SU-DHL-6 (cell line): ENCODE measurements at regions not wholly inside any gene's neighbourhood (a gene's known extent, or its start where the extent isn't known, plus 50 kb on each side); places are given as distances from the start of the nearest gene placed in this dataset.

Experiments used
- H2AFZ ChIP-seq: fragments of 200-600 bp; sonication (generic); 2 replicates; pipeline ENCODE4 v1.6.1; 2014; ENCODE audit warnings: low read depth, mild to moderate bottlenecking, moderate library complexity, mixed read lengths, antibody characterized with exemption, low read length; ENCODE audit not compliant: severe bottlenecking
- H3F3A ChIP-seq: fragments of 200-600 bp; shearing (Covaris generic); 2 replicates; pipeline ENCODE4 v1.6.0; 2016; ENCODE audit warnings: antibody characterized with exemption, mild to moderate bottlenecking; ENCODE audit not compliant: insufficient read depth
- H3K27ac ChIP-seq: fragments of 200-600 bp; sonication (generic); 2 replicates; pipeline ENCODE4 v1.5.1; 2016; ENCODE audit warnings: low read depth, mild to moderate bottlenecking, low read length, moderate library complexity, mixed read lengths
- H3K27me3 ChIP-seq: fragments of 200-600 bp; sonication (generic), shearing (Covaris generic); 2 replicates; pipeline ENCODE4 v1.6.0; 2014; ENCODE audit warnings: mild to moderate bottlenecking, low read length
- H3K36me3 ChIP-seq: fragments of 200-600 bp; sonication (generic); 2 replicates; pipeline ENCODE4 v1.6.1; 2014; ENCODE audit warnings: mild to moderate bottlenecking, low read length, mixed read lengths
- H3K4me2 ChIP-seq: fragments of 300-600, 200-600 bp; shearing (Covaris generic), sonication (generic); 2 replicates; pipeline ENCODE4 v1.6.0; 2014; ENCODE audit warnings: low read length, low read depth, mild to moderate bottlenecking; ENCODE audit not compliant: poor library complexity, severe bottlenecking
- H3K4me3 ChIP-seq: fragments of 200-600 bp; sonication (generic); 2 replicates; pipeline ENCODE4 v1.5.1; 2014; ENCODE audit warnings: antibody characterized with exemption, low read length, mild to moderate bottlenecking, mixed read lengths; ENCODE audit not compliant: insufficient read depth, poor library complexity, severe bottlenecking
- H3K79me2 ChIP-seq: fragments of 200-600 bp; sonication (generic); 2 replicates; pipeline ENCODE4 v1.6.1; 2014; ENCODE audit warnings: mild to moderate bottlenecking, low read length, moderate library complexity; ENCODE audit not compliant: insufficient read depth
- H3K9ac ChIP-seq: fragments of 200-600 bp; sonication (generic); 2 replicates; pipeline ENCODE4 v1.7.0; 2014; ENCODE audit warnings: mild to moderate bottlenecking, low read length
- H3K9me2 ChIP-seq: fragments of 200-600 bp; sonication (generic); replicated peaks from 2 replicates; pipeline ENCODE4 v1.6.1; 2014; ENCODE audit warnings: low read length; ENCODE audit not compliant: insufficient read depth
- H3K9me3 ChIP-seq: fragments of 200-600 bp; sonication (generic); 2 replicates; pipeline ENCODE4 v1.6.1; 2014; ENCODE audit warnings: low read length, mixed read lengths; ENCODE audit not compliant: insufficient read depth
- H4K20me1 ChIP-seq: fragments of 200-600 bp; sonication (generic); 2 replicates; pipeline ENCODE4 v1.6.1; 2014; ENCODE audit warnings: low read depth, mild to moderate bottlenecking, antibody characterized with exemption, low read length, moderate library complexity, mixed read lengths
- EZH2phosphoT487 ChIP-seq: fragments of 200-600 bp; sonication (generic), shearing (Covaris generic); conservative IDR thresholded peaks from 2 replicates; pipeline ENCODE4 v1.6.1; 2018; ENCODE audit warnings: mild to moderate bottlenecking, antibody characterized with exemption, low read length, moderate library complexity, mixed read lengths
- TF ChIP-seq, protein P1 (sequence below): fragments of 200-600 bp; sonication (generic); IDR thresholded peaks from one replicate; pipeline ENCODE4 v1.5.1; 2017; ENCODE audit warnings: antibody characterized with exemption, mild to moderate bottlenecking, low read length, moderate library complexity; ENCODE audit not compliant: insufficient read depth, poor library complexity, severe bottlenecking

DNA sequence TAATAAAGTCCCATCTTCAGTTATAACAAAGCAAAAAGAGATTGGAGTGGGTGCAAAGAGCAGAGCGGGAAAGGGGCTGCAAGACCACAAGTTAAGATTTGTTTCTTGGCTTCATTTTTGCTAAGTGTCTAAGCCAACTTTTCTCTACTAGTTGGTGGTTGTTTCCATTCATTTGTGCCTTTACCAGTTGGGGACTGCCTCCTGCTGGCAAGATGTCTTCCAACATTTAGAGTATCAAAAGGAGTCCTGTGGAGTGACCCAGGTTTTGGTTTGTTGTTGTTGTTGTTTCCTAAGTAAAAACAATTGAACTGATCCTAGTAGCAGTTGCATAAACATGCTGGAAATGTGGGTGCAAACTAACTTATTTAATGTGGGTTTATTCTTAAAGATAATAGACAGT is 121.1 kb downstream of the SPATA18 start:
- Histone ChIP-seq H3F3A (no peaks in the 10 kb centered on the region), H3K27me3 (no peaks in the 10 kb centered on the region), H3K79me2 (no peaks in the 10 kb centered on the region), H3K9ac (no peak overlapping the region), H3K9me2 (no peaks in the 10 kb centered on the region), H3K27ac (no peak overlapping the region), H2AFZ (no peak overlapping the region), H3K4me3 (no peak overlapping the region), H3K9me3 (no peaks in the 10 kb centered on the region), H3K36me3 (no peaks in the 10 kb centered on the region), H3K4me2 (no peak overlapping the region), H4K20me1 (no peaks in the 10 kb centered on the region)
- TF ChIP-seq, protein P1, sequence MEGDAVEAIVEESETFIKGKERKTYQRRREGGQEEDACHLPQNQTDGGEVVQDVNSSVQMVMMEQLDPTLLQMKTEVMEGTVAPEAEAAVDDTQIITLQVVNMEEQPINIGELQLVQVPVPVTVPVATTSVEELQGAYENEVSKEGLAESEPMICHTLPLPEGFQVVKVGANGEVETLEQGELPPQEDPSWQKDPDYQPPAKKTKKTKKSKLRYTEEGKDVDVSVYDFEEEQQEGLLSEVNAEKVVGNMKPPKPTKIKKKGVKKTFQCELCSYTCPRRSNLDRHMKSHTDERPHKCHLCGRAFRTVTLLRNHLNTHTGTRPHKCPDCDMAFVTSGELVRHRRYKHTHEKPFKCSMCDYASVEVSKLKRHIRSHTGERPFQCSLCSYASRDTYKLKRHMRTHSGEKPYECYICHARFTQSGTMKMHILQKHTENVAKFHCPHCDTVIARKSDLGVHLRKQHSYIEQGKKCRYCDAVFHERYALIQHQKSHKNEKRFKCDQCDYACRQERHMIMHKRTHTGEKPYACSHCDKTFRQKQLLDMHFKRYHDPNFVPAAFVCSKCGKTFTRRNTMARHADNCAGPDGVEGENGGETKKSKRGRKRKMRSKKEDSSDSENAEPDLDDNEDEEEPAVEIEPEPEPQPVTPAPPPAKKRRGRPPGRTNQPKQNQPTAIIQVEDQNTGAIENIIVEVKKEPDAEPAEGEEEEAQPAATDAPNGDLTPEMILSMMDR = no peak
- TF ChIP-seq EZH2phosphoT487 = no peak

DNA sequence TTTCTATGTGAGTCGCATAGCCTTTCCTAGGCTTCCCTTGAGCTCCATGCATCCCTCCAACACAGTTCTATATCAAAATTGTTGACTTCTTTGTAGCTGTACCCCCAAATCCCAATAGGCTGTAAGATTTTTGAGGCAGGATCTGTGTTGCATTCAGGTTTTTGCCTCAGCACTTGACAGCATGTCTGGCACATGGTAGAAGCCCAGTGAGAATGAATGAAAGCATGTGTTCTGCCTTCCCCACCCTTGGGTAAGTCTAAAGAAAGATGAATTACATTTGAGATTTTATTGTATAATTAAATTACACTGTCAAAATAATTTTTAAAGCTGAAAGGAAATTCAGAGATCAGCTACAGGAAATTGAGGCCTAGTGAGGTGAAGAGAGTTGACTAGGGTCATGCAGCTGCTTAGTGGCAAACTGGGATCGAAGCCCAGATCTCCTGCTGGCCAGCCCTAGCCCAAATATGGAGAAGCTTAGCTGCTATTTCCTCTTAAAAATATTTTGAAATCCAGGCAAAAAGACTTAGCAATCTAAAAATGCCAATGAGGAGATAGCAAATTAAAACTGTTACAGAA is 122.5 kb downstream of the SPATA18 start:
- Histone ChIP-seq H3F3A (no peaks in the 10 kb centered on the region), H3K4me2 (no peak overlapping the region), H2AFZ (no peak overlapping the region), H3K79me2 (no peaks in the 10 kb centered on the region), H3K27me3 (no peaks in the 10 kb centered on the region), H3K9ac (no peak overlapping the region), H3K4me3 (no peak overlapping the region), H3K9me3 (no peaks in the 10 kb centered on the region), H3K9me2 (no peaks in the 10 kb centered on the region), H4K20me1 (no peaks in the 10 kb centered on the region), H3K27ac (no peak overlapping the region), H3K36me3 (no peaks in the 10 kb centered on the region)
- no peak for TF ChIP-seq EZH2phosphoT487
- TF ChIP-seq, protein P1 = no peak

DNA sequence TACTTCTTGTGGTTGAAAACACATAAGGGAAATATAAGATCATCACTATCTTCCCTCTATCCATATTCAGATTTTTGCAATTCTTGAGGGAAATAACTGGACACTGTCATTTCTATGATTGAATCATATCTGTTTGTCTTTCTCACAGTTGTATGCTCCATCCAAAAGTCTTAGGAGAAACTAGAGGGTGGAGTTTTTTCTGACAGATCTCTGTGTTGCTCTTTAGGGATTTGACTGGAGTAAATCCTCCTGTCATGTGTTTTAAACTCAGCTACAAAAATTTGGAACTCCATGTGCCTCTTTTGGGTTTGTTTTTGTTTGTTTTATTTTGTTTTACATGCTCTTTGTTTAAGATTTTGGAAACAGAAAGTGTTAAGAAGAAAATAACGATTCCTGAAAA is 136.5 kb downstream of the SPATA18 start:
- Histone ChIP-seq H3K9ac (no peak overlapping the region), H2AFZ (no peak overlapping the region), H3K79me2 (no peaks in the 10 kb centered on the region), H3K4me2 (no peak overlapping the region), H3K36me3 (no peaks in the 10 kb centered on the region), H3K4me3 (no peak overlapping the region), H4K20me1 (no peaks in the 10 kb centered on the region), H3K9me2 (no peaks in the 10 kb centered on the region), H3K27ac (no peak overlapping the region), H3K9me3 (no peaks in the 10 kb centered on the region), H3F3A (no peaks in the 10 kb centered on the region), H3K27me3 (no peaks in the 10 kb centered on the region)
- TF ChIP-seq, protein P1 = no peak
- TF ChIP-seq EZH2phosphoT487 = no peak

DNA sequence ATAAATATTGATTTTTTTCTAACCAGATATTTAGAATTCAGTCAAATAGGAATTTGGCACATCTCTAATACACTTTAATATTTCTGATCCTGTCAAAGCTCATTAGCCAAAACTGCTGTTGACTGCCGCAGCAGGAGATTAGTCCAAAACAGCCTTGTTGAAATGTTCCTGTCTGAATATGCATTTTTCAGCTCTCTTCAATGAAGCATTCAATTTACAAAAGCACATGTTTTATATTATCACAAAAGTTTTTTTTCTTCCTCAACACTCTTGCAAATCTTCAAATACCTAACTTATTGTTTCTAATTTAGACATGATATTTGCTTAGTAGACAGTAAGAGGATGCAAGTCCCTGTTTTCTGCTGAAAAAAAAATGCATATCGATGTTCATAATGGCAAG is 140.9 kb downstream of the SPATA18 start:
- Histone ChIP-seq H3K36me3 (no peaks in the 10 kb centered on the region), H3K27ac (no peak overlapping the region), H3K4me2 (no peak overlapping the region)

More for the DNA sequence above, 140.9 kb downstream of the SPATA18 start:
- no peaks in the 10 kb centered on the region for H4K20me1 ChIP-seq
- no peak overlapping the region for H2AFZ ChIP-seq
- H3K9me3 ChIP-seq = no peaks in the 10 kb centered on the region
- H3K9me2 ChIP-seq = no peaks in the 10 kb centered on the region
- H3F3A ChIP-seq = no peaks in the 10 kb centered on the region
- H3K4me3 ChIP-seq = no peak overlapping the region
- TF ChIP-seq, protein P1 = no peak
- TF ChIP-seq EZH2phosphoT487 = no peak
- H3K9ac ChIP-seq = no peak overlapping the region
- no peaks in the 10 kb centered on the region for H3K27me3 ChIP-seq
- H3K79me2 ChIP-seq = no peaks in the 10 kb centered on the region
